DND-41 (cell line): ENCODE measurements at regions not wholly inside any gene's neighbourhood (a gene's known extent, or its start where the extent isn't known, plus 50 kb on each side); places are given as distances from the start of the nearest gene placed in this dataset.

Source experiments
- ATAC-seq: fragments of 200-7000 bp; cut with Tn5 transposase; 3 replicates; pipeline ENCODE4 v1.9.1; 2021; ENCODE audit warnings: low read depth; ENCODE audit not compliant: insufficient read depth
- DNase-seq: peaks from one replicate; pipeline ENCODE4 v3.0.0-alpha.2; 2020
- H2AFZ ChIP-seq: 2 replicates; pipeline ENCODE4 v1.6.0; 2012; ENCODE audit warnings: low read depth, low read length
- H3K27ac ChIP-seq: 2 replicates; pipeline ENCODE4 v1.5.1; 2012; ENCODE audit warnings: low read length, inconsistent platforms
- H3K27me3 ChIP-seq: fragments of 200-600 bp; sonication (generic); 2 replicates; pipeline ENCODE4 v1.6.0; 2012; ENCODE audit warnings: low read length, mild to moderate bottlenecking, inconsistent platforms; ENCODE audit not compliant: insufficient read depth, poor library complexity
- H3K36me3 ChIP-seq: 2 replicates; pipeline ENCODE4 v1.5.1; 2012; ENCODE audit warnings: low read length, inconsistent platforms; ENCODE audit not compliant: insufficient read depth
- H3K4me1 ChIP-seq: 2 replicates; pipeline ENCODE4 v1.5.1; 2012; ENCODE audit warnings: mild to moderate bottlenecking, low read length; ENCODE audit not compliant: insufficient read depth
- H3K4me2 ChIP-seq: 2 replicates; pipeline ENCODE4 v1.6.0; 2012; ENCODE audit warnings: mild to moderate bottlenecking, moderate library complexity, low read length, inconsistent platforms; ENCODE audit not compliant: insufficient read depth
- H3K4me3 ChIP-seq, 2 experiments: fragments of 200-600 bp in 1 of 2; shearing (Covaris generic) in 1 of 2; 2 replicates each; pipeline ENCODE4 v1.5.1; 2012 to 2016; ENCODE audit warnings: inconsistent platforms in 2 of 2, low read length in 2 of 2, mild to moderate bottlenecking in 2 of 2, low read depth in 1 of 2, moderate library complexity in 1 of 2
- H3K79me2 ChIP-seq: 2 replicates; pipeline ENCODE4 v1.6.0; 2012; ENCODE audit warnings: low read length, inconsistent platforms; ENCODE audit not compliant: insufficient read depth
- H3K9ac ChIP-seq: 2 replicates; pipeline ENCODE4 v1.6.0; 2012; ENCODE audit warnings: low read depth, mild to moderate bottlenecking, inconsistent platforms, low read length, moderate library complexity
- H3K9me3 ChIP-seq: 2 replicates; pipeline ENCODE4 v1.5.1; 2012; ENCODE audit warnings: low read length, moderate library complexity, mild to moderate bottlenecking, inconsistent platforms; ENCODE audit not compliant: insufficient read depth, severe bottlenecking
- H4K20me1 ChIP-seq: 2 replicates; pipeline ENCODE4 v1.6.0; 2012; ENCODE audit warnings: low read length; ENCODE audit not compliant: insufficient read depth
- CTCF ChIP-seq: IDR thresholded peaks from 2 replicates; pipeline ENCODE4 v1.5.1; 2012; ENCODE audit warnings: borderline replicate concordance, low read length, moderate library complexity, mild to moderate bottlenecking; ENCODE audit not compliant: poor library complexity, severe bottlenecking; ENCODE audit errors: extremely low read depth
- EZH2 ChIP-seq: IDR thresholded peaks from 3 replicates; pipeline ENCODE4 v1.6.1; 2012; ENCODE audit warnings: borderline replicate concordance, low read depth, mild to moderate bottlenecking, moderate library complexity, low read length, inconsistent platforms; ENCODE audit not compliant: severe bottlenecking

DNA sequence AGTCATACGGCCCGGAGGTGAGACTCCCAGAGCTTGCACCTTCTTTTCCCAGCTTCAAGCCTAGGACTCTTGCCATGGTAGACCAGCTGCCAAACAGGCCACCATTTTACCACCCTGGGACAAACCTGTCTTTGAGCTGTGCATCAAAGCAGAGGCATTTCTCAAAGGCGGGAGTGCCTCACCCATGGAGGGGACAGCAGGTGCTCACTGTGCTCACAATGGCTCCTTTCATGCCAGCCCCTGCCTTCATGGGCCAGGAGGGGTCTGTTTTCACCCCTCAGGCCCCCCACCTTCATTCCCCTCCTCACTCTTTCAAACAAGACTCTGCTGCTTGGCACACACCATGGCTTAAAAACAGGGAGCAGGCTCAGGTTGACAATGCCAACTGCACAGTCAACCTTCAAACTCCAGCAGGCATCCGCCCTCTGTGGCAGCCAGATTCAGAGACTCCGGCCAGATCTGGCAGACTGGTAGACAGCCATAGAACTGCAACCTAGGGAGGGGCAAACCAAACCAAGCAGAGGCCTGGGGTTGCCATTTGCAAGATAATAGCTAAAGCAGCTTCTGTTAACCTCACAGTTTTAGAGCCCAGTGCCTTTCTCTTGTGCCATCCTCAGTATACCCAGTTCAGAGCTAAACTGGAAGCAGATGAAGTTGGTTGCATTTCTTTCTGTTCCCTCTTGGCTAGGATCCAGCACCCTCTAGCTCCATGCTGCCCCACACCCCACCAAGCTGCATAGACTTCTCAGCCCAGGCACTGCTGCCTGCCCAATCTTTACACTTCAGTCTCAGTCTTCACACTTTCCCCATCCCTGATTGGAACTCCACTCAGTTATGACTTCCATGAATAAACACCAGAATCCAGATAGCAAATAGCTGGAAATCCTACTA is 93.9 kb upstream of the SPATA13 start:
- H4K20me1 ChIP-seq = no peaks in the 10 kb centered on the region

DNA sequence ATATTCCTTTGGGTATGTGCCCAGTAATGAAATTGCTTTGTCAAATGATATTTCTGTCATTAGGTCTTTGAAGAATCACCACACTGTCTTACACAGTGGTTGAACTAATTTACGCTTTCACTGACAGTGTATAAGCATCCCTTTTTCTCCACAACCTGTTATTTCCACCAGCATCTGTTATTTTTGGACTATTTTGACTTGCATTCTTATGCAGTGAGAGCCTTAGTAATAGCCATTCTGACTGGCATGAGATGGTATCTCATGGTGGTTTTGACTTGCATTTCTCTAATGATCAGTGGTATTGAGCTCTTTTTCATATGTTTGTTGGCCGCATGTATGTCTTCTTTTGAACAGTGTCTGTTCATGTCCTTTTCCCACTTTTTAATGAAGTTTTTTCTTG is 92.0 kb upstream of the SPATA13 start:
- ATAC-seq = no peak
- TF ChIP-seq CTCF (no peak), EZH2 (no peak)

More for the DNA sequence above, 93.9 kb upstream of the SPATA13 start:
- Histone ChIP-seq H3K36me3 (no peaks in the 10 kb centered on the region), H3K9ac (no peak overlapping the region), H3K9me3 (no peaks in the 10 kb centered on the region), H2AFZ (no peak overlapping the region), H3K27ac (no peak overlapping the region), H3K4me3 (no peak overlapping the region), H3K27me3 (no peaks in the 10 kb centered on the region), H3K4me2 (no peak overlapping the region), H3K4me1 (peaks cover 10% of the 10 kb centered on the region), H3K79me2 (no peaks in the 10 kb centered on the region)
- TF ChIP-seq CTCF (no peak), EZH2 (no peak)
- ATAC-seq (no peak), DNase-seq (no peak)

GRCh38 chr13:24071016-24071415 is 89.5 kb upstream of the SPATA13 start:
- no peak overlapping the region for H3K4me3 ChIP-seq
- H2AFZ ChIP-seq = no peak overlapping the region
- no peak for DNase-seq

More for the DNA sequence above, 92.0 kb upstream of the SPATA13 start:
- Histone ChIP-seq H4K20me1 (no peaks in the 10 kb centered on the region), H3K27ac (no peak overlapping the region), H3K79me2 (no peaks in the 10 kb centered on the region), H3K4me2 (no peak overlapping the region), H3K9ac (no peak overlapping the region), H3K9me3 (no peaks in the 10 kb centered on the region), H2AFZ (no peak overlapping the region), H3K4me3 (no peak overlapping the region), H3K36me3 (no peaks in the 10 kb centered on the region), H3K4me1 (peaks cover 6% of the 10 kb centered on the region), H3K27me3 (no peaks in the 10 kb centered on the region)
- DNase-seq = no peak

More at GRCh38 chr13:24071016-24071415, 89.5 kb upstream of the SPATA13 start:
- H3K27ac ChIP-seq = no peak overlapping the region
- H3K4me2 ChIP-seq = no peak overlapping the region
- no peaks in the 10 kb centered on the region for H3K4me1 ChIP-seq
- no peaks in the 10 kb centered on the region for H3K79me2 ChIP-seq
- H4K20me1 ChIP-seq = no peaks in the 10 kb centered on the region
- TF ChIP-seq EZH2 (no peak), CTCF (no peak)
- no peaks in the 10 kb centered on the region for H3K36me3 ChIP-seq
- H3K9ac ChIP-seq = no peak overlapping the region
- no peak for ATAC-seq
- H3K27me3 ChIP-seq = no peaks in the 10 kb centered on the region
- H3K9me3 ChIP-seq = no peaks in the 10 kb centered on the region
